ENCODE measurements at regions not wholly inside any gene's neighbourhood (a gene's known extent, or its start where the extent isn't known, plus 50 kb on each side); places are given as distances from the start of the nearest gene placed in this dataset.

GRCh38 chr17:71234349-71234748 is 886.5 kb upstream of the SOX9 start:
- intact Hi-C loops (cut with micrococcal nuclease): loop anchor here (5.0 kb wide), 1 partner anchor 597 kb away; no protein-coding TSS in a partner anchor
- CTCF ChIA-PET: no interaction called here
- no peak for TF ChIP-seq CTCF (IDR thresholded peaks at IDR 0.05; ENCODE audit: unreplicated experiment)

GRCh38 chr17:71237903-71238538 is 882.8 kb upstream of the SOX9 start:
- no TSS peak for BruUV-seq (replicated peaks)
- ChIA-PET POLR2A (no interaction called here), CTCF (interaction anchor here (0.6 to 3.9 kb wide), 16 partner anchors 9 to 1444 kb away, joined by 3 to 35 read pairs (median 3); no protein-coding TSS in a partner anchor)
- H3K36me3 Mint-ChIP-seq (ENCODE audit: insufficient read depth, unreplicated experiment): no peaks in the 10 kb centered on the region
- TF ChIP-seq CTCF (IDR thresholded peaks at IDR 0.05; ENCODE audit: unreplicated experiment): peak; percentile 56
- no peak overlapping the region for H3K27ac Mint-ChIP-seq (ENCODE audit: low read depth, unreplicated experiment)
- intact Hi-C loops (cut with micrococcal nuclease): loop anchor here (1.0 to 5.0 kb wide), 4 partner anchors 223 to 1303 kb away; no protein-coding TSS in a partner anchor
- no peaks in the 10 kb centered on the region for H3K27me3 Mint-ChIP-seq (ENCODE audit: insufficient read depth, unreplicated experiment)
- H3K9me3 Mint-ChIP-seq (ENCODE audit: unreplicated experiment): no peaks in the 10 kb centered on the region
- DNase-seq (ENCODE audit: unreplicated experiment): peak; percentile 63
- no peak overlapping the region for H3K4me3 Mint-ChIP-seq (ENCODE audit: unreplicated experiment)
- H3K4me1 Mint-ChIP-seq (ENCODE audit: insufficient read depth, unreplicated experiment): no peaks in the 10 kb centered on the region

More at GRCh38 chr17:71234349-71234748, 886.5 kb upstream of the SOX9 start:
- Mint-ChIP-seq H3K4me1 (ENCODE audit: insufficient read depth, unreplicated experiment) (no peaks in the 10 kb centered on the region), H3K27me3 (ENCODE audit: insufficient read depth, unreplicated experiment) (no peaks in the 10 kb centered on the region), H3K9me3 (ENCODE audit: unreplicated experiment) (no peaks in the 10 kb centered on the region), H3K4me3 (ENCODE audit: unreplicated experiment) (no peak overlapping the region), H3K27ac (ENCODE audit: low read depth, unreplicated experiment) (no peak overlapping the region), H3K36me3 (ENCODE audit: insufficient read depth, unreplicated experiment) (no peaks in the 10 kb centered on the region)
- POLR2A ChIA-PET: no interaction called here
- DNase-seq (ENCODE audit: unreplicated experiment): no peak
- BruUV-seq (replicated peaks): no TSS peak

GRCh38 chr17:71247441-71248015 is 873.3 kb upstream of the SOX9 start:
- no peak for DNase-seq (ENCODE audit: unreplicated experiment)
- ChIA-PET POLR2A (no interaction called here), CTCF (interaction anchor here (0.6 to 1.6 kb wide), 3 partner anchors 9 to 24 kb away, joined by 3 to 4 read pairs (median 3); no protein-coding TSS in a partner anchor)
- Mint-ChIP-seq H3K4me3 (ENCODE audit: unreplicated experiment) (no peak overlapping the region), H3K27me3 (ENCODE audit: insufficient read depth, unreplicated experiment) (no peaks in the 10 kb centered on the region), H3K27ac (ENCODE audit: low read depth, unreplicated experiment) (no peak overlapping the region), H3K4me1 (ENCODE audit: insufficient read depth, unreplicated experiment) (no peaks in the 10 kb centered on the region), H3K9me3 (ENCODE audit: unreplicated experiment) (no peaks in the 10 kb centered on the region), H3K36me3 (ENCODE audit: insufficient read depth, unreplicated experiment) (no peaks in the 10 kb centered on the region)
- intact Hi-C loops (cut with micrococcal nuclease): no loop called here
- BruUV-seq (replicated peaks): no TSS peak
- no peak for TF ChIP-seq CTCF (IDR thresholded peaks at IDR 0.05; ENCODE audit: unreplicated experiment)

- ChIA-PET CTCF (interaction anchor here (0.6 to 0.9 kb wide), 2 partner anchors 52 to 221 kb away, joined by 3 to 4 read pairs; no protein-coding TSS in a partner anchor), POLR2A (interaction anchor here (0.5 to 0.9 kb wide), 2 partner anchors 383 to 998 kb away, joined by 3 read pairs; no protein-coding TSS in a partner anchor)
- no TSS peak for BruUV-seq (replicated peaks)
- no peaks in the 10 kb centered on the region for H3K27me3 Mint-ChIP-seq (ENCODE audit: insufficient read depth, unreplicated experiment)
- H3K27ac Mint-ChIP-seq (ENCODE audit: low read depth, unreplicated experiment): no peak overlapping the region
- no peaks in the 10 kb centered on the region for H3K36me3 Mint-ChIP-seq (ENCODE audit: insufficient read depth, unreplicated experiment)
- no peaks in the 10 kb centered on the region for H3K9me3 Mint-ChIP-seq (ENCODE audit: unreplicated experiment)
- no peak for TF ChIP-seq CTCF (IDR thresholded peaks at IDR 0.05; ENCODE audit: unreplicated experiment)
- intact Hi-C loops (cut with micrococcal nuclease): no loop called here
- no peak overlapping the region for H3K4me3 Mint-ChIP-seq (ENCODE audit: unreplicated experiment)
- no peaks in the 10 kb centered on the region for H3K4me1 Mint-ChIP-seq (ENCODE audit: insufficient read depth, unreplicated experiment)
- DNase-seq (ENCODE audit: unreplicated experiment): no peak
These were observed 869.5 kb upstream of the SOX9 start for GRCh38 chr17:71251276-71251675.

All from MCF 10A (cell line).